SH-SY5Y (cell line): ENCODE measurements at regions not wholly inside any gene's neighbourhood (a gene's known extent, or its start where the extent isn't known, plus 50 kb on each side); places are given as distances from the start of the nearest gene placed in this dataset.

Experiments used
- GATA2 ChIP-seq: IDR thresholded peaks from 2 replicates; pipeline ENCODE4 v1.6.1; 2011; ENCODE audit warnings: mild to moderate bottlenecking, low read depth, low read length
- GATA3 ChIP-seq: IDR thresholded peaks from 2 replicates; pipeline ENCODE4 v1.6.1; 2011; ENCODE audit warnings: low read depth, mild to moderate bottlenecking, low read length, moderate library complexity

DNA sequence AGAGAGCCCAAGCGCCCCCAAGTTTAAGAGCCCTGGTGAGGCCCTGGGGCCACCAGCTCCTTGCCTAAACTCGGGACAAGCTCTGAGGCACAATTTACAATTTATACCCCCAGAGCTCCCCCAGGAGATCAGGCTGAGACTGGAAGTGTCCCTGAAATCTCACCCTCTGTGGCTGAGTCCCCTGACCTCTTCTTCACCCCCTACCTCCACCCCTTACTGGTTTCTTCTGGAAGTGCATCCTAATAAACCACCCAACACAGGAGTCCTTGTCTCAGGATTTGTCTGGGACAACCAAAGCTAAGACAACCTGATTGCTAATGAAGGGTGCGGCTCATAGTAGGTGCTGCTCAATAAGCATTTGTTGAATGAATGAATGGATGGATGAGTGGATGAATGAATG is 206.4 kb downstream of the BCL11B start:
- no peak for TF ChIP-seq GATA2

DNA sequence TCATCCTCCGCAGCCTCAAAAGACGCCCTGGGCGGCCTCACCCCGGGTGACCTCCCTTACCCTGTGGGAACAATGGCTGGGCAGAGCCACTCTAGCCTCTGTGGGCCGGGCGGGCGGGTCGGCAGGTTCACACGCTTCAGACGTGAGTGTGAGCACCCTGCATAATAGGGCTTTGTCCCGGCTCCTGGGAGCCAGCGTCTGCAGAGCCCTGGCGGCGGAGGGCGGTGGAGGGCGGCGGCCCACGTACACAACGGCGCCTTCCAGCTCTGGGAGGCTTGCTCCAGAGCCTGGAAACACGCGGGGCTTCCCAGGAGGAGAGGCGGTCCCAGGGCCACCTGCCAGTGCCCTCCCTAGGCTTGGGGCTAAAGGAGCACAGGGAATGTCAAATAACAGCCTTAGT is 205.6 kb downstream of the BCL11B start:
- no peak for TF ChIP-seq GATA2
- TF ChIP-seq GATA3: no peak

- TF ChIP-seq GATA3 (no peak), GATA2 (no peak)
Measured at GRCh38 chr14:99067141-99067920, 204.7 kb downstream of the BCL11B start.

- TF ChIP-seq GATA3: no peak
- TF ChIP-seq GATA2: no peak
Measured at GRCh38 chr14:99067927-99068326, 204.1 kb downstream of the BCL11B start.

DNA sequence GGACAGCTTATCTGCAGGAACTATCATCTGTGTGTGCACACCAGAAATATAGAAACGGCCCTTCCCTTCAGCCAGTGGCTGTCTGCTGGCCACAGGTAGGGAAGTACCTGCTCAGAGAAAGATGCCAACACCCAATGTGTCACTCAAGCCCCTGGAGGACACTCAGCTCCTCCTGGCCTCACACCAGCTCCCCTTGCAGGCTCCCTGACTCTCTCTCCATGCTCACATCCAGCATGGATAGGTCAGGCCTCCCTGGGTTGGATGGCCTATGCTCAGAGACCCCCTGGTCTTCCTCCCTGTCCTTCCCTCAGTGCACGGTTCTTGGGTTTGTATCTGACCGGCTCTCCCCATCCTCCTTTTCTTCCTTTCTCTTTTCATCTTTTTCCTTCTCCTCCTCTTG is 202.1 kb downstream of the BCL11B start:
- TF ChIP-seq GATA3 (no peak), GATA2 (no peak)

GRCh38 chr14:99072433-99072832 is 199.6 kb downstream of the BCL11B start:
- TF ChIP-seq GATA2: no peak
- no peak for TF ChIP-seq GATA3

- TF ChIP-seq GATA3: no peak
- no peak for TF ChIP-seq GATA2
Measured at GRCh38 chr14:99072956-99073355, 199.0 kb downstream of the BCL11B start.

DNA sequence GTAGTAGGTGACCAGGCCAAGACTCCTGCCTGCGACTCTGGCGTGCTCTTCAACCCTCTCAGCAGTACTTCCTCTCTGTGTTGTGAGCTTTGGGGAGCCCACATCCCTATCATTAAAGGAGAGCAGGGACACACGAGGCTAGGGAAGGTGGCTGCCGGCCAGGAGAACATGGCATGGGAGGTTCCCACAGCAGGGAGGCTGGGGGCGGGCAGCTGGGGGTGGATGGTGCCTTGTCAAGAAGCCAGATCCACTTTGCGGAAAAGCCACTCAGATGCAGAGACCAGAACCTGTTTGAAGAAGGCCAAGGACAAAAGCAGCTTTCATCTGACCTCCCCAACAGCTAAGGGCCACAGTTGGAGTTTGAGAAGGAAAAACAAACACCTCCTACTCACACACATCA is 198.6 kb downstream of the BCL11B start:
- TF ChIP-seq GATA3: no peak
- no peak for TF ChIP-seq GATA2

- TF ChIP-seq GATA3: no peak
- no peak for TF ChIP-seq GATA2
Measured at GRCh38 chr14:99075061-99075460, 196.9 kb downstream of the BCL11B start.

DNA sequence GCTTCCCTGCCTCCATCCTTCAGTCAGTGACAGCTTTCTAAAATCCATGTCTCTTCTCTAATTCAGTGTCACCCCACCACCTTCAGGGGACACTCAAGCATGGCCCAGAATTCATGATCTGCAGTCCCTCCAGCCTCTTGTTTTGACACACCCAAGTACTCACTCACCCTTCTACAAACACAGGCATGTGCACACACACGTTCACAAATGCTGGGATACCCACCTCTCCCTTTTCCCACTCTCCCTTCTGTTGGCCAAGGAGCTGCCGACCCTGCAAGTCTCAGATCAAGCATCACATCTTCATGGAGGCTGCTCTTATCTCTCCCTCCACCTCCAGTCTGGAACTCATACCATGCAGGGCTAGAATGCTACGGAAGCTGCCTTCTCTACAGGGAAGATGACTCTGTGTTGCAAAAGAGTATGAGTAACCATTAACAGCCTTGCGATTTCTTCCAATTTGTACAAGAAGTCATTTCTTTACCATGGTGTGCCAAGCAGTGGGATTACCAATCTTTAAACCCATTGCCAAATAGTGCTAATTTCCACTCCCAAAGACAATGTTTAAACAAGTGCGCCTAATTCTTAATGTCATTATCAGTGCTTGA is 196.1 kb downstream of the BCL11B start:
- TF ChIP-seq GATA3: no peak
- no peak for TF ChIP-seq GATA2

- TF ChIP-seq GATA2 (no peak), GATA3 (no peak)
Measured at GRCh38 chr14:99077076-99077843, 194.7 kb downstream of the BCL11B start.

DNA sequence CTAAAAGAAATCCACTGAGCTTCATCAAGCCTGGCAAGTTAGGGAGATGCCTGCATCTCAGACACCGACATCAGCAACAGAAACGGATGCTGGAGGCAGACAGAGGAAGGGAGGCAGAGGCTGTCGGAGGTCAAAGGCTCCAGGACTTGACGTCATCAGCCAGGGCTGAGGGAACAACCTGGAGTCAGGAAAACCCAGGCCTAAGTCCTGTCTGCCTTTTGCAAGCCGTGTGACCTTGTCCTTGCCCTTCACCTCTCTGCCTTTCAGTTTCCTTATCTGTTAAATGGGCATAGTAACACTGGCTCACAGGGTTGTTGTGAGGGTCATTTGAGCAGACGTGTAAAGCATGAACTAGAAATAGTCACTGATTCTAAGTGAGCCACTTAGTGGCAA is 194.2 kb downstream of the BCL11B start:
- TF ChIP-seq GATA2 (no peak), GATA3 (no peak)

- no peak for TF ChIP-seq GATA2
- TF ChIP-seq GATA3: no peak
Measured at GRCh38 chr14:99078426-99078825, 193.6 kb downstream of the BCL11B start.

GRCh38 chr14:99079061-99079727 is 192.8 kb downstream of the BCL11B start:
- TF ChIP-seq GATA3 (no peak), GATA2 (no peak)
